ENCODE measurements at regions not wholly inside any gene's neighbourhood (a gene's known extent, or its start where the extent isn't known, plus 50 kb on each side); places are given as distances from the start of the nearest gene placed in this dataset.

- H3K27me3 ChIP-seq (ENCODE audit: control insufficient read depth, insufficient read depth, low read length), result no peaks in the 10 kb centered on the region
- peak in 3 of 5 donors; percentile 15 to 59 (median 34) for DNase-seq
- H3K27ac ChIP-seq (ENCODE audit: low read depth in 2 of 2, low read length in 2 of 2), result no peak overlapping the region
- no peak for TF ChIP-seq CTCF (IDR thresholded peaks at IDR 0.05; ENCODE audit: borderline replicate concordance, extremely low read depth, insufficient read depth)
- H3K9ac ChIP-seq (ENCODE audit: low read length in 3 of 3), result no peak overlapping the region
- intact Hi-C loops (cut with DNase I), result no loop called here
- no peak overlapping the region for H3K4me3 ChIP-seq (ENCODE audit: low read length in 3 of 3)
- FAIRE-seq, result no peak
- H3K36me3 ChIP-seq (ENCODE audit: control insufficient read depth in 2 of 3, insufficient read depth in 3 of 3, low read length in 3 of 3), result no peaks in the 10 kb centered on the region
- no peaks in the 10 kb centered on the region for H3K9me3 ChIP-seq (ENCODE audit: control insufficient read depth in 2 of 3, insufficient read depth in 1 of 3, low read length in 3 of 3)
- H3K4me1 ChIP-seq (ENCODE audit: control insufficient read depth in 2 of 3, insufficient read depth in 2 of 3, low read depth in 1 of 3, low read length in 3 of 3), result no peaks in the 10 kb centered on the region
Observed at GRCh38 chr5:28927559-28928326, 1889.4 kb upstream of the CDH9 start.

- Histone ChIP-seq H3K36me3 (ENCODE audit: control insufficient read depth in 2 of 3, insufficient read depth in 3 of 3, low read length in 3 of 3) (no peaks in the 10 kb centered on the region), H3K27me3 (ENCODE audit: control insufficient read depth, insufficient read depth, low read length) (no peaks in the 10 kb centered on the region), H3K9me3 (ENCODE audit: control insufficient read depth in 2 of 3, insufficient read depth in 1 of 3, low read length in 3 of 3) (no peaks in the 10 kb centered on the region), H3K4me1 (ENCODE audit: control insufficient read depth in 2 of 3, insufficient read depth in 2 of 3, low read depth in 1 of 3, low read length in 3 of 3) (no peaks in the 10 kb centered on the region), H3K9ac (ENCODE audit: low read length in 3 of 3) (no peak overlapping the region), H3K4me3 (ENCODE audit: low read length in 3 of 3) (no peak overlapping the region), H3K27ac (ENCODE audit: low read depth in 2 of 2, low read length in 2 of 2) (no peak overlapping the region)
- no peak for TF ChIP-seq CTCF (IDR thresholded peaks at IDR 0.05; ENCODE audit: borderline replicate concordance, extremely low read depth, insufficient read depth)
- DNase-seq, result peak in 1 of 5 donors; percentile 43
- no peak for FAIRE-seq
- intact Hi-C loops (cut with DNase I), result no loop called here
Observed at GRCh38 chr5:28926422-28926821, 1888.0 kb upstream of the CDH9 start.

GRCh38 chr5:28917631-28918030, 1879.2 kb upstream of the CDH9 start:
- TF ChIP-seq CTCF (IDR thresholded peaks at IDR 0.05; ENCODE audit: borderline replicate concordance, extremely low read depth, insufficient read depth), result no peak
- Histone ChIP-seq H3K4me3 (ENCODE audit: low read length in 3 of 3) (no peak overlapping the region), H3K9me3 (ENCODE audit: control insufficient read depth in 2 of 3, insufficient read depth in 1 of 3, low read length in 3 of 3) (no peaks in the 10 kb centered on the region), H3K4me1 (ENCODE audit: control insufficient read depth in 2 of 3, insufficient read depth in 2 of 3, low read depth in 1 of 3, low read length in 3 of 3) (no peaks in the 10 kb centered on the region), H3K9ac (ENCODE audit: low read length in 3 of 3) (no peak overlapping the region), H3K27ac (ENCODE audit: low read depth in 2 of 2, low read length in 2 of 2) (no peak overlapping the region), H3K27me3 (ENCODE audit: control insufficient read depth, insufficient read depth, low read length) (no peaks in the 10 kb centered on the region), H3K36me3 (ENCODE audit: control insufficient read depth in 2 of 3, insufficient read depth in 3 of 3, low read length in 3 of 3) (no peaks in the 10 kb centered on the region)
- FAIRE-seq (no peak), DNase-seq (no peak)
- intact Hi-C loops (cut with DNase I), result no loop called here
